ENCODE measurements at regions not wholly inside any gene's neighbourhood (a gene's known extent, or its start where the extent isn't known, plus 50 kb on each side); places are given as distances from the start of the nearest gene placed in this dataset.

DNA sequence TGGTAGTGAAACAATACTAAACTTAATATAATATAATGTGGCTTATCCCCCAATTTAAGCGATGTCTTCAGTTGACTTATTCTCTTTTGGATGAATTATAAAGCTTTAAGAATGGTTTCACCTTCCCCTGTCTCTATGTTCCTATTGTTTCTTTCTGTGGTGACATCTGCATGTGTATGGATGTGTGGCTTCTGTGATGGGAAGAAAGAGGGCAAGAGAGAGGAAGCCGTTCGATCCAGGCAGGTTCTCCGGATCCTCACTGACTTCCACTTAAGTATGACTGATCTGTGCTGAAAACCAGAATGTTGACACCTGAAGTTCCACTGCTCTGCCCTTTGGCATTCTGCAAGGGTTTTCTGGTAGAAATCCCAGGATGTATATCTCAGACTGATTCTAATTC, 1150.8 kb downstream of the STPG2 start:
- H3K36me3 Mint-ChIP-seq, result no peaks in the 10 kb centered on the region
- no peak for DNase-seq
- Histone ChIP-seq H3K36me3 (ENCODE audit: insufficient read depth, low read length) (no peaks in the 10 kb centered on the region), H3K27me3 (ENCODE audit: insufficient read depth, low read length, poor library complexity, severe bottlenecking) (no peaks in the 10 kb centered on the region), H3K4me1 (ENCODE audit: insufficient read depth, low read length) (no peaks in the 10 kb centered on the region), H3K4me3 (ENCODE audit: low read length) (no peak overlapping the region), H3K9me3 (ENCODE audit: low read length) (no peaks in the 10 kb centered on the region), H3K27ac (ENCODE audit: low read depth, low read length) (no peak overlapping the region)
- no peaks in the 10 kb centered on the region for H3K4me1 Mint-ChIP-seq
- POLR2A ChIA-PET, result no interaction called here
- CTCF ChIA-PET, result no interaction called here
- H3K27me3 Mint-ChIP-seq, result no peaks in the 10 kb centered on the region
- H3K27ac Mint-ChIP-seq, result peak overlapping the region in 1 of 8 donors; percentile 44
- H3K4me3 Mint-ChIP-seq, result no peak overlapping the region
- peaks cover 0 to 9% (median under 1%) of the 10 kb centered on the region in 5 donors for H3K9me3 Mint-ChIP-seq

DNA sequence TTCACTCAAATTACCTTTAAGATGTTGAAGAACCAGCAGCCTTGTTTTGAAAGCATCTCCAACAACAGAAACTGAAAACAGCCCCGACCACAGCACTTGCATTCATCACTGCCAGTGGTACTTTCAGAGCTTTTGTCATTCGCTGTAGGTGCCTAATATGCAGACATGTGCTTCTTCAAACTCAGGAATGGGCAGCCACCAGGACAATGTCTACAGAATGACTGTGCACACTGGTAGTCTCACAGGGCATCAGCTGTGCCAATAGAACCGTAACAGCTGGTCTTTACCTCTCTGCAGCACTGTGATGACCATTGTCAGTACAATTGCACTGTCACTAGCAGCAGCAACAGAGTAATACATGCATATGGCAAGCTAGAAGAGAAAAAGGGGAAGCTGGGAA, 1149.7 kb downstream of the STPG2 start:
- Mint-ChIP-seq H3K27ac (peak overlapping the region in 1 of 8 donors; percentile 17), H3K4me3 (no peak overlapping the region), H3K27me3 (no peaks in the 10 kb centered on the region), H3K36me3 (no peaks in the 10 kb centered on the region), H3K9me3 (peaks cover 0 to 7% (median 5%) of the 10 kb centered on the region in 5 donors), H3K4me1 (no peaks in the 10 kb centered on the region)
- Histone ChIP-seq H3K36me3 (ENCODE audit: insufficient read depth, low read length) (no peaks in the 10 kb centered on the region), H3K27ac (ENCODE audit: low read depth, low read length) (no peak overlapping the region), H3K4me3 (ENCODE audit: low read length) (no peak overlapping the region), H3K4me1 (ENCODE audit: insufficient read depth, low read length) (no peaks in the 10 kb centered on the region), H3K27me3 (ENCODE audit: insufficient read depth, low read length, poor library complexity, severe bottlenecking) (no peaks in the 10 kb centered on the region), H3K9me3 (ENCODE audit: low read length) (no peaks in the 10 kb centered on the region)
- CTCF ChIA-PET, result no interaction called here
- DNase-seq, result no peak
- POLR2A ChIA-PET, result no interaction called here

GRCh38 chr4:97003715-97004114, 1139.6 kb downstream of the STPG2 start:
- no peaks in the 10 kb centered on the region for H3K4me1 ChIP-seq (ENCODE audit: insufficient read depth, low read length)
- Mint-ChIP-seq H3K4me1 (no peaks in the 10 kb centered on the region), H3K4me3 (no peak overlapping the region), H3K27ac (no peak overlapping the region), H3K36me3 (no peaks in the 10 kb centered on the region), H3K27me3 (no peaks in the 10 kb centered on the region), H3K9me3 (peaks cover 0 to 7% (median 3%) of the 10 kb centered on the region in 5 donors)
- H3K27ac ChIP-seq (ENCODE audit: low read depth, low read length), result no peak overlapping the region
- ChIA-PET CTCF (no interaction called here), POLR2A (no interaction called here)
- no peak for DNase-seq
- H3K4me3 ChIP-seq (ENCODE audit: low read length), result no peak overlapping the region
- H3K36me3 ChIP-seq (ENCODE audit: insufficient read depth, low read length), result no peaks in the 10 kb centered on the region
- H3K27me3 ChIP-seq (ENCODE audit: insufficient read depth, low read length, poor library complexity, severe bottlenecking), result no peaks in the 10 kb centered on the region
- H3K9me3 ChIP-seq (ENCODE audit: low read length), result no peaks in the 10 kb centered on the region

DNA sequence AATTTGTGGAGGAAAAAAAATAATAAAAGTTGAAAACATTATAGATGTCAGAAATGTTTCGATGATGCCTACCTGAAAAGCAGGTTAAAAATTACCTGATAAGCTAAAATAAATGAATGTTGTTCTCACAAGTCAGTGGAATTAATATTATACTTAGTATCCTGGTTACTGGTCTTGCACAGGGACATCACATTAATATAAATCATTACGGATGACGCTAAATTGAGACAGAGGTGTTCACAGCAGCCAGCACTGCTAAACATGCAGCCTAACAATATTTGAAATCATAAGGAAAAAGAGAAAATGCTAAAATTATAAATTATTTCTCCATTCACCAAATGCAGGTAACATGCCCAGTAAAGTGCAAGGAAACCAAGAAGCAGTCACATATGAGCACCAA, 1130.0 kb downstream of the STPG2 start:
- Mint-ChIP-seq H3K4me1 (no peaks in the 10 kb centered on the region), H3K4me3 (no peak overlapping the region), H3K27me3 (peaks cover 0 to 1% of the 10 kb centered on the region in 2 donors), H3K36me3 (no peaks in the 10 kb centered on the region), H3K9me3 (peaks cover 0 to 18% (median 8%) of the 10 kb centered on the region in 5 donors), H3K27ac (no peak overlapping the region)
- no peak for DNase-seq
- Histone ChIP-seq H3K4me3 (ENCODE audit: low read length) (no peak overlapping the region), H3K27me3 (ENCODE audit: insufficient read depth, low read length, poor library complexity, severe bottlenecking) (no peaks in the 10 kb centered on the region), H3K27ac (ENCODE audit: low read depth, low read length) (no peak overlapping the region), H3K9me3 (ENCODE audit: low read length) (no peaks in the 10 kb centered on the region), H3K4me1 (ENCODE audit: insufficient read depth, low read length) (no peaks in the 10 kb centered on the region), H3K36me3 (ENCODE audit: insufficient read depth, low read length) (no peaks in the 10 kb centered on the region)
- ChIA-PET CTCF (no interaction called here), POLR2A (no interaction called here)

GRCh38 chr4:97013711-97014110, 1129.6 kb downstream of the STPG2 start:
- no peaks in the 10 kb centered on the region for H3K36me3 Mint-ChIP-seq
- Histone ChIP-seq H3K27me3 (ENCODE audit: insufficient read depth, low read length, poor library complexity, severe bottlenecking) (no peaks in the 10 kb centered on the region), H3K36me3 (ENCODE audit: insufficient read depth, low read length) (no peaks in the 10 kb centered on the region), H3K27ac (ENCODE audit: low read depth, low read length) (no peak overlapping the region), H3K4me3 (ENCODE audit: low read length) (no peak overlapping the region), H3K9me3 (ENCODE audit: low read length) (no peaks in the 10 kb centered on the region), H3K4me1 (ENCODE audit: insufficient read depth, low read length) (no peaks in the 10 kb centered on the region)
- H3K9me3 Mint-ChIP-seq, result peaks cover 0 to 18% (median 8%) of the 10 kb centered on the region in 5 donors
- CTCF ChIA-PET, result no interaction called here
- no peak overlapping the region for H3K27ac Mint-ChIP-seq
- DNase-seq, result no peak
- no peak overlapping the region for H3K4me3 Mint-ChIP-seq
- peaks cover 0 to 1% of the 10 kb centered on the region in 2 donors for H3K27me3 Mint-ChIP-seq
- POLR2A ChIA-PET, result no interaction called here
- H3K4me1 Mint-ChIP-seq, result no peaks in the 10 kb centered on the region

- Histone ChIP-seq H3K4me3 (ENCODE audit: low read length) (no peak overlapping the region), H3K27me3 (ENCODE audit: insufficient read depth, low read length, poor library complexity, severe bottlenecking) (no peaks in the 10 kb centered on the region), H3K27ac (ENCODE audit: low read depth, low read length) (no peak overlapping the region), H3K4me1 (ENCODE audit: insufficient read depth, low read length) (no peaks in the 10 kb centered on the region), H3K36me3 (ENCODE audit: insufficient read depth, low read length) (no peaks in the 10 kb centered on the region), H3K9me3 (ENCODE audit: low read length) (no peaks in the 10 kb centered on the region)
- H3K9me3 Mint-ChIP-seq, result peaks cover 0 to 21% (median 8%) of the 10 kb centered on the region in 5 donors
- POLR2A ChIA-PET, result no interaction called here
- DNase-seq, result no peak
- H3K4me1 Mint-ChIP-seq, result no peaks in the 10 kb centered on the region
- H3K27ac Mint-ChIP-seq, result no peak overlapping the region
- H3K36me3 Mint-ChIP-seq, result no peaks in the 10 kb centered on the region
- no peak overlapping the region for H3K4me3 Mint-ChIP-seq
- peaks cover 0 to 1% of the 10 kb centered on the region in 2 donors for H3K27me3 Mint-ChIP-seq
- CTCF ChIA-PET, result no interaction called here
Measured at GRCh38 chr4:97015301-97015700, 1128.0 kb downstream of the STPG2 start.

DNA sequence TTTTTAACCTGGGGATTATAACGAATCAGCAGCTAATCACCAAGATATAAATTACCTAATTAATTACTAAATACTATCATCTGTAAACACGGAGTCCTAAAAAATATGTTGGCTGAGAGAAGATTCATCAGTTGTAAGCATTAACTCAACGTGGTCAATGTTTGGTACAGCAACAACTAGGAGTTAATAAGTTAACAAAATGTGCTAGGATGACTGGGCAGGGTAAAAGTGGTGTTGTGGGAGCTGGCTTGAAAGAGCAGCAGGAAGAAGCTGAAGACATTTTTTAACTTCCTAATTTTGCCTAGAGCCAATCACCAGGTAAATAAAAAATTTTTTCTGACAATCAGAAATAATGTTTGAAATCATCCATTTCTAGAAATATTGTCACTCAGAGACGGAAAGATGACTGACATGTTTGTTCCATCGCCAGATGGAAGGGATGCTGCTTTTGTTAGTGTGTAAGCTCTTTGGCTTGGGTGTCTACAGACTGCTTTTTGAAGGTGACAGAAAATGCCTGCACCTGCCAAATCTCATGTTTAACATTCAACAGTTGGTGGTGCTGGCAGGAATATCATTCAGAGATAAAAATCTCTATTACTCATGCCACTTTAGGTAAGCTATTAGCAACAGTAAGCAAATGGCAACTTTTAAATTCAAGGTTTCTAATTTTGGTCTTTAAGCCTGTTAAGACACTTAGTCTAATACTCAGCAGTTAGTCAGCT, 1126.9 kb downstream of the STPG2 start:
- no peak overlapping the region for H3K27ac Mint-ChIP-seq
- CTCF ChIA-PET, result no interaction called here
- no peak for DNase-seq
- Histone ChIP-seq H3K4me1 (ENCODE audit: insufficient read depth, low read length) (no peaks in the 10 kb centered on the region), H3K27me3 (ENCODE audit: insufficient read depth, low read length, poor library complexity, severe bottlenecking) (no peaks in the 10 kb centered on the region), H3K27ac (ENCODE audit: low read depth, low read length) (no peak overlapping the region), H3K36me3 (ENCODE audit: insufficient read depth, low read length) (no peaks in the 10 kb centered on the region), H3K4me3 (ENCODE audit: low read length) (no peak overlapping the region), H3K9me3 (ENCODE audit: low read length) (no peaks in the 10 kb centered on the region)
- H3K4me3 Mint-ChIP-seq, result no peak overlapping the region
- H3K36me3 Mint-ChIP-seq, result no peaks in the 10 kb centered on the region
- peaks cover 0 to 23% (median 8%) of the 10 kb centered on the region in 5 donors for H3K9me3 Mint-ChIP-seq
- no peaks in the 10 kb centered on the region for H3K4me1 Mint-ChIP-seq
- H3K27me3 Mint-ChIP-seq, result peaks cover 0 to 1% of the 10 kb centered on the region in 2 donors
- POLR2A ChIA-PET, result no interaction called here

- Histone ChIP-seq H3K27ac (ENCODE audit: low read depth, low read length) (no peak overlapping the region), H3K4me1 (ENCODE audit: insufficient read depth, low read length) (no peaks in the 10 kb centered on the region), H3K4me3 (ENCODE audit: low read length) (no peak overlapping the region), H3K27me3 (ENCODE audit: insufficient read depth, low read length, poor library complexity, severe bottlenecking) (no peaks in the 10 kb centered on the region), H3K9me3 (ENCODE audit: low read length) (no peaks in the 10 kb centered on the region), H3K36me3 (ENCODE audit: insufficient read depth, low read length) (no peaks in the 10 kb centered on the region)
- no peak for DNase-seq
- Mint-ChIP-seq H3K27ac (no peak overlapping the region), H3K27me3 (no peaks in the 10 kb centered on the region), H3K36me3 (no peaks in the 10 kb centered on the region), H3K4me1 (no peaks in the 10 kb centered on the region), H3K4me3 (no peak overlapping the region), H3K9me3 (peaks cover 0 to 37% (median 0%) of the 10 kb centered on the region in 5 donors)
- POLR2A ChIA-PET, result no interaction called here
- CTCF ChIA-PET, result no interaction called here
Measured at GRCh38 chr4:97027728-97028410, 1115.4 kb downstream of the STPG2 start.

All from CD8-positive, alpha-beta memory T cell (primary cell).